Hepatic stellate cell (primary cell): ENCODE measurements at regions not wholly inside any gene's neighbourhood (a gene's known extent, or its start where the extent isn't known, plus 50 kb on each side); places are given as distances from the start of the nearest gene placed in this dataset.
A peak's percentile ranks its signal among the peaks of the same experiment; 100 is the strongest.

Experiments
- DNase-seq: peaks from one replicate; pipeline ENCODE4 v3.0.0; 2011; ENCODE audit warnings: low spot score

DNA sequence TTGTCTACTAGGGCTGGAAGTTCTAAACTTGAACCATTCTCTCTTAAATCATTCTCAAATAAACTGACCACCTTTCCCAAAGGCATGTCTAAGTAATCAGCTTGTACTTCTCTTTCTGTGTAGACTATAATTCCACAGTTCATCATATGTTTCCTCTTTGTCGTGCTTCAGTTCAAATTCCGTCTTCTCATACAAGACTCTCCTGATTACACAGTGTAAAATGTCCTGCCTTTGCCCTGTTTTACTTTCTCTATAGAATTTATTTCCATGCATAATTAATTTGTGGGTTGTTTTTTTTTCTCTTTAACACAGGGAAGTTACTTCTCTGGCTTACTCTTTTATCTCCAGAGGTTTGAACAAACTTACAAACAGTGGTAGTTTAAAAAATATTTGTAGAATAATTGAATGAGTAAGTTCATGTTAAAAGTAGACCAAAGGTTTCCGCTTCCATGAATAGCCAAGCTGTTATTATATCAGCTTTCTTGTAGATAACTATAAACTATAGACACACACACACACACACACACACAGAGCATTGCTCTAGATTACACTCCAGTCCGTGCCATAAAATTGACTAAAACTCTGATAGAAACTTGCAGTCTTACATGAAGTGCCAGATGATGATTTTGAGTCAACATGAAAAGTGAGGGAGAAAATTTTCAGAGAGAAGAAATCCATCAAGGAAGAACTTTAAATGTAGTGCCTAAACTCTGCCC is 119.0 kb downstream of the SUCNR1 start:
- no peak for DNase-seq

DNA sequence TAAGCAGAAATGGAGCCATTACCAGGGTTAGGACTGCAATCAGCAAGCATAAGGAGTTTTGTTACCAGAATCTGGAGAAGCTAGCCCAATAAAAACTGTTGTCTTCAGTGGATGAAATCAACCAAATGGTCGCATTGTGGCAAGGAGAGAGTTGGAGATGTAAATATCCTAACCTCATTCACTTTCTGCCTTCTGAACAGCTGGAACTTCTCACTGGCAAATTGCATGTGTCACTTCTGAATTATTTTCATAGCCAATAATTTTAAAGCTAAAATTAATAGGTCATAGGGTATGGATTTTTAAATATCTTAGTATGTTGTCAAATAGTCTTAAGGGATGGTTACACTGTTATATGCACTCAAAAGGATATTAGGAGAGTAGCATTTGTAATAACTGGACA is 121.6 kb downstream of the SUCNR1 start:
- no peak for DNase-seq

DNA sequence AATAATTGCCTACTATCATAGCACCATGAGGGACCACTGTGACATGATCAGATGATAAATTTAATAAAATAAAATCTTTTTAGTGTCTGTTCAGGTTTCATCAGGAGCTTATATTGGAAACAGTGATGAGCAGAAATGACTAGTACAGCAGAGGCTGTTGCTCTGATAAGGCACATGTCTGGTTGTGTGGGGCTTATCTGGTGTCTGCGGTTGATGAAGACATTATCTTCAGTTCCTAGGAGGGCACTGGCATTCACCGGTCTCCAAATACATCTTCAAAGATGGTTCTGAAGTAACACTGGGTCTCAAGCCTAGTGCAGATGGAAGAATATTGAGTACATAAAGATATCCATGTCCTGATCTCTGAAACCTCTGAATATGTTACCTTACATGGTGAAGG is 125.3 kb downstream of the SUCNR1 start:
- DNase-seq: no peak

DNA sequence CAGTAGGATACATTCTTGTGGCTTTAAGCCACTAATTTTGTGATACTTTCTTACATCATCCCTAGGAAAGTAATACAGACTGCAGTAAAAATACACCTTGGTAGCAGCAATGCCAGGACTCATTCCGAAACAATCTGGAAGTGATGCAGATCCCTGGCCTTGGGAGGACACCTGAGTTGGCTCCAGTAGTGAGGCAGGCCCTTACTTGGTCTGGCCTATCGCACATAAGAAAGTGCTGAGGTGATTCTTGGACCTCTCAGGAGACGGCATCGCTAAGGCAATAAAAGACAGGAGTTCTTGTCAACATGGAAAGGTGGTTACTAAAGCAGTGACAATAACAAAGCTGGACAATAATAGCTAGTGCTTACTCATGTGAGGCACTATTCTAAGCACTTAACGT is 126.5 kb downstream of the SUCNR1 start:
- DNase-seq: no peak

DNA sequence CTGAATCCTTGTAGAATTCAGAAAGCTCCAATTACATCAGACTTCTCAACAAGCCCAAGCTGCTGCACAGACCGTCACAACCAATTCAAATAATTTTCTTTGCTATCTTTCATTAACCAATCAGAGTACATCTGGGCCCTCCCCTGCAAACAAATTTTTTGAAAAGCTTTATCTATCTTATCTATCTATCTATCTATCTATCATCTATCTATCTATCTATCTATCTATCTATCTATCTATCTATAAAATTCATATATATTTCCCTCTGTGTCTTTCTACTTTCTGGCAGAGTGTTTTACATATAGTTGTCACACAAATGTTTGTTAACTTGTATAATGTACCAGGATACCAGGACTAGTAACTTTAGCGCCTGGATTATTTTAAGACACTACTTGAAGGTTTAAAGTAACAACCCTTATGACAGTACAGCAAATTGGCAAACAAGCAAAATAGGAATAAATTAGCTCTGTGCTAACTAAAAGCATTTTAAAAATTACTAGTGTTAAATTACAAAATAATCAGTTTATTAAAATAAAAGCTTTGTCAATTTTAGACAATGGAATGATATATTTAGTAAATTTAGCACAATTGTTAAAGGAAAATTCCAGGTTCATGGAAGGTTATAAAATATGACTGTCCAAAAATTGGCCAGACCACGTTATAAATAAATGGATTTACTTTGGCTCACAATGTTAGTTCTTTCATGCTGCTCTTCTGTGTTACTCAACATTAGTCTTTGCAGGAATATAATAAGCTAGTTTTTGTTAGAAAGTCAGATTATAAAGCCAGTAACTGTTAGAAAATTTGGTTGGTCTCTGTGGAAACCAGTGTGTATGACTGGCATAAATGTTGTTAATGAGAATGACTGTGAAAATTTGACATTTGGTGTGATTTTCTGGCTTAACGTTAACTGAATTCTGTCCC is 138.6 kb downstream of the SUCNR1 start:
- no peak for DNase-seq

DNA sequence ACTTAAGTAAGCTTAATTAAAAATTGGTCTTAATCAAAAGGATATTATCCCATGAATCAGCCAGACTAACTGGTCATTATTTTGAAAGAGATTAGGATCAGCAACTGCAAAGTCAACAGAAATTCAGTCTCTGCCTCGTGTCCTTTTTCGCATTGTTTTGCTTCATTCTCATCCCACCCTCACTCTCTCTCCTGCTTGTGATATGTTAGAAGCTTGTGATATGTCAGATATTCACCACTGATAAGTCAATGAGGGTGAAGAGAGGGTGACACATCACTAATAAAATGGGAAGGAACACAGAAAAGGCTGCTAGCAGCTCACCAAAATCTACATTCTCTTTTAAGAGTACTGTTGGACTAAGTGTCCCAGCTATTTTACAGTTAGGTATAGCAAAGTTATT is 146.1 kb downstream of the SUCNR1 start:
- DNase-seq: no peak

DNA sequence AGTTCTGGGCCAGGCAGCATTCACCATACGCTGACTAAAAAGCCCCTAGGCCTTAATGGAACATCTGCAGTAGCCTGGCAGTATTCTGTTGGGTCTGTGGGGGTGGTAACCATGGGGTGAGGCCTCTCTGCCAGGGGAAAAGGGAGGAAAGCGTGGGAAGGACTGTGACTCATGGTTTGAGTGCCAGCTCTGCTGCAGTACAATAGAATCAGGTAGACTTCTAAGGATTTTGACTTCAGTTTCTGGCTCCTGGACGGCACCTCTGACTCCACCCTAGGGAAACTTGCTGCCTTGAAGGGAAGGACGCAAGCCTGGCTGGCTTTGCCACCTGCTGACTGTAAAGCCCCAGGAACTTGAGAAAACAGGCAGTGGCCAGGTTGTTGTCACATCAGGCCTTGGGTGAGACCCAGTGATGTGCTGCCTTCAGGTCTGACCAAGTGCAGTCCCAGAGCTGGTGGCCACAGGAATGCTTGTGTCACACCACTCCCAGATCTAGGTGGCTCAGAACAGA is 148.6 kb downstream of the SUCNR1 start:
- no peak for DNase-seq

DNA sequence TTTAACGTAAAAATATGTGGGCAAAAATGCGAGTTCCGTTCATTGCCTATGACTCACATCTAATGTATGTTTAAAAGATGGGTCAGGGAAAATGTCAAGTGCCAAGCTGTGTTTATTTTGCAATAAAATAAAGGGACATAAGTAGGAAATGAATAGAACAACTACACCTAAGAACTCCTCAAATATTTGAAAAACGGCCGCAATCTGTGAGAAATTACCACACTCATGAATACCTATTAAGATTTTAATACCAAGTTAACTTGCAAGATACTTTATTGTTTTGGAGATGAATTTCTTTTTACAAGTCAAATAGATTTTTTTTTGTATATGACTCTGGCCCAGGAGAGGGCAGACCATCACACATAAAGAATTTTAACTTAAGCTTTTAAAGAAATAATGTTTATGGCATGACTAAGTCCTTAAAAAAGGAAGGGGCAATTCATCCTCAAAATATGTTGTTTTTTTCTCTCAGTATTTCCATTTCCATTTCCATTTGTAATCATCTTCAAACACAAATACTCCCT is 152.7 kb downstream of the SUCNR1 start:
- DNase-seq: peak; percentile 7

DNA sequence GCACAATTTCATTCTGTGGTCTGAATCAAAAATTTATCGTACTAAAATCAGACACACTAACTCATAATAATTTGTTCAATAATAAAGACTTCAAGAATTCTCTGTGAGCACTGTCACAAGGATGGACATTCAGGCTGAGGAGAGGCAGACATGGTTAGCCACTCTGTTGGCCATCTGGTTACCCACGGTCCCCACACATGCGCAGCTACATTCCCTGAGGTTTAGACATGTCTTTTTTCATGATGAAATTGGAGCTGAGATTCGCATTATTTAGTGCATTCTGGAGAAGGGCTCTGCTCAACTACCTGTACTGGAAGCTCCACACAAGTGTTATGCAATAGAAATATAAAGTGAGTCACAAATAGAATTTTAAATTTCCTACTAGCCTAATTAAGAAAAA is 156.9 kb downstream of the SUCNR1 start:
- no peak for DNase-seq

DNA sequence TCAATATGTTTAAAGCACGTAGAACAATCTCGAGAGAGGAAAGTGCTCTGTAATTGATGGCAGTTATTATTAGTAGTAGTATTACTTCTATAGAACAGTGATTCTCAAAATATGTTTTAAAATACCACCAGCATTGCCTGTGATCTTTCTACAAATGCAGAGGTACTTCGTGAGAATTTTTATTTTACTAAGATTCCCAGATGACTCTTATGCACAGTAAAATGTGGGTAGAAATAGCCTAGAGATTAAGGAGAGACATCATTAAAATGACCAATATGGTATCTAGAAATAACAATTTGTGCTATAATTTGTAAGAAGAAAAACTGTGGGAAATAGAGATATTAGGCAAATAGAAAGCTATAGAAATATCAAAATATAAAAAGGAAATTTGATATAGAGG is 157.9 kb downstream of the SUCNR1 start:
- no peak for DNase-seq

DNA sequence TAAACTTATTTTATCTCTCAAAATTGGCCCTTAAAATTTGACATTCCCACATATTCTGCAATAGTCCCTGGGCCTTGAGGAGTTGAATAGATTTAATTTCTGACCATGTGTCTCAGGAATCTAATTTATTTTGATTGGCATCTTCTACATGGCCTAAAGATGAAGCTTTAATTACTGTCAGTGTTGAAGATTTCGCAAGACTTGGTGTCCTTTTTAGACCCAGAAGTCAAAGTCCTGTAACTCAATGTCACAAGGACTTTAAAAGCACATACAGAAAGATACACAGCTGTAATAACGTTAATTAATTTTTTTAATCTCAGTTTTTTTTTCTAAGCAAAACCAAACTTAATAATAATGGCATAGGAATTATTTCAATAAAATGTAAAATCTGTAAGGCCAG is 163.9 kb downstream of the SUCNR1 start:
- DNase-seq: no peak

DNA sequence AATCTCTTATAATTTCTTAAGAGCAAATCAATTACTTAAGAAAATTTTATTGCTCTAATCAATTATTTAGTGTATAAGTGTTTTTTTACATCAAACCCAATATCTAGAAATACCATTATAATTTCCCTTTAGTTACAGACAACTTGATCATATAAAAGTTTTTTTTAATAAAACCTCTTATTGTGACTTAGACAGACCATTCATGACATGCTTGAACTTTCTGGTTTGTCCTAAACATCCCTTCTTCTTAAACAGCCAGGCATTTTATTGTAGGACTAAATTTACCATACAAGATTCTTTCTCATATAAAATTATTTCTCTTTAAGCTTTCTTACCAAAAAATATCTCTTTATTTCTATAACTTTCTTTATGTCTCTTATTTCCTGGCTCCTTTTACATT is 164.5 kb downstream of the SUCNR1 start:
- no peak for DNase-seq

DNA sequence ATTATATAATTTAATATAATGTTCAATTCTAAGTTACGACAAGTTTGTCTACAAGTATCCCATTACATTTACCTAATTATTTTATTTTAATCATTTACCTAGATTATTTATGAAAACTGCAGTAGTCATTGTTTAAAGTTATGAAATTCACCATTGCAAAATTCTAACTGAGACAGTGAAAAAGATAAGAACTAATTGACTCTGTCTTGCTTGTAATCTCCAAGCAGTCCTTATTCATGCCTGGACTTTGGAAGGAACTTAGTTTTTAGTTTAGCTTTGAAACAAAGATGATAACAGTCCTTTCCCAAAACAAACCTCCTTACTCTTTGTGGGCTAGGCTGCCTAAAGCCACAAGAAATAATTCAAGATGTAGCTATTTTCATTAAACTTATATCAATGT is 165.0 kb downstream of the SUCNR1 start:
- no peak for DNase-seq

DNA sequence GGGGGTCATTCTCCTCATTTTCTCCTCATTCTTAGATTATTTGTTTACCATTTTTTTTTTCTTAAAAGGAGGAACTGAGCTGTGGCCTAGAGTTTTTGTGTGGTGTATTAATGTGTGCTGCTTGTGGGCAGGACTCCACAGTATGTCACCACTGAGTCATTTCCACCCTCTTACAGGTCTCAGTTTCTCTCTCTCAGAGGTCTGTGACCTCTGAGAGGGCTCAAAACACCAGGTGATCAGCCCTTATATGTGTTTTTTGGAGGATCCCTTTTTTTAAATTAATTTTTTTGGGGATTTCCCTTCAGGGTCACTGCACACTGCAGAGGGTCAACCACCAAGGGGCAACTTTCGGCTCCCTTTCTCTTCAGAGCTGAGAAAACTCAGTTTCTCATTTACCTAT is 166.4 kb downstream of the SUCNR1 start:
- DNase-seq: no peak

DNA sequence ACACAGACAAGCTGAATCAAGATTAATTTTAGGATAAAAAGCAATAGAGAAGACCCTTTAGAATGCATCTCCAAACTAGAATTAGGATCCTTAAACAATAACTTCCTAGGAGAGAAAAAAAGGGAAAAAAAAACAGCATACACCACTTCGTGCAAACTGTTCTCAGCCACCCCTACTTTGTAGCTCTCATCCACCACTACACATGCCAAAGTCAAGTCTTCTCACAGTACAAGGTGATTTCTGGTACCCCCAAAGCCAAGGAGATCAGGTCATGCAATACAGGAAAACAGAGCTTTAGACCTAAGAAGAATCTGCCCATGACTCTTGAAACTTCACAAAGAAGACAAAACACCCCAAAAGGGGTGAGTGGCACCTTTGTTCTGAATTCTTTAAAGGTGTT is 166.9 kb downstream of the SUCNR1 start:
- DNase-seq: no peak

DNA sequence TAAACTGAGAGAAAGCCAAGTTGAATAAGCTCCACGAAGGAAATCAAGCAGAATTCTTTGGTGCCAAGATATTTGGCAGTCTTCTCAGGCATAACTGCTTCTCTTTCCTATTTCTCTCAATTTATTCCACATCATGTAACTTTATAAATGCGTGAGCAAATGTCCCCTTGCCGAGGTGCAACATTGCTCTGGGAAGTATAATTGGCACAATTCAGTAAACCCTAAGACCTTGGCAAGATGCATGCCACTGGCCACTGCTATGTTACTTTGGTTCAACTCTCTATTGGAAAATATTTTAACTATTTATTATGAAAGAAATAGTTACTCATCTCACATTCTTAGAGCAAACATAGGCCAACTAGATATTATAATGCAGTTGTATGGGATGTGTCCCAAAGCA is 170.2 kb downstream of the SUCNR1 start:
- DNase-seq: no peak

DNA sequence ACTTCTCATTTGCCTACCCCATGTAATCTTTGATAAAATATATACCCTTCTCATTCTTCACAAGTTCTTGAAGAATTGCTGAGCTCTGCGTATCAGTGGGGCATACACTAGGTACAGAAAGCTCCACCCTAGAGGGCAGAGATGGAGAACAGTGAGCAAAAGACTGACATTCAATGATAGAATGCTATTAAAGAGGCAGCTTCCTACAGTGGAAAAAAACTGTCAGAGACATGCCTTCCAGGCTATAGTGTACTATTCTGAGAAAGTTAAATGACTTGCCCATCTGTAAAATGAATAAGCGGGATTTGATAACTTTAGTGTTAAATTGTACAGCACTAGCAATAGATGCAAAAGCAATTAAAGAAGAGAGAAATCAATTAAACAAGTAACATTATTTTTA is 172.8 kb downstream of the SUCNR1 start:
- DNase-seq: no peak

DNA sequence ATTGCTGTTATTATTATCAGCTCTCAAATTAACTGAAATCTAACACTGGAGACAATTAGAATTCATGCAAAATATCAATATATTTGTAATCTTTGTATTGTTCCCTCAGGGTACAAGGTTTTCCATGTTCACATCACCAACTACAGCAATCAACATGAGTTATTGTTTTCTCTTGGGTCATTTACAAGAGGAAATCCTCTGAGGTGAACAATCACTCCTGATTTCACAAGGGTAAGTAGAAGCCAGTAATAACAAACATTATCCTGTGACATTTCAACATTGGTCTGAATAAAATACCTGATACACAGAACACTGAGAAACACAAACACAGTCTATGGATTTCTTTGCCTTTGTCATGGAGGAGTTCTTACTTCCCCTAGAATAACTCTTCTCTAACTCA is 174.0 kb downstream of the SUCNR1 start:
- DNase-seq: no peak

DNA sequence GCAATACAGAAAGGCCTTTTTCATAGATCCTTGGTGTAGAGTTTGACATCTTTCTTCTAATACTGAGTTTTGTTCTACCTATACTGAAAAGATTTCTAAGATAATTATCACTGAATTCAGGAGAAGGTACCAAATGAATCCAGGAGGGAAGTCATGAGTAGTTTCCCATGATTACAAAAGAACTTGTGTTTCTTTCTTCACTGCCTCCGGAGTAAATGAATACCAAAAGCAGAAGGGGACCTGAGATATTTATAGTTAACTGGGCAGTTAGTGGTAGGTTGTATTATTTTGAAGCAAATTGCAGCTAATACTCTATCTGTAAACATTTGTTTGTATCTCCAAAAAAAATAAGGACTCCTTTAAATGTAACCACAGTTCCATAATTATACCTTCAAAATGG is 175.4 kb downstream of the SUCNR1 start:
- DNase-seq: no peak

DNA sequence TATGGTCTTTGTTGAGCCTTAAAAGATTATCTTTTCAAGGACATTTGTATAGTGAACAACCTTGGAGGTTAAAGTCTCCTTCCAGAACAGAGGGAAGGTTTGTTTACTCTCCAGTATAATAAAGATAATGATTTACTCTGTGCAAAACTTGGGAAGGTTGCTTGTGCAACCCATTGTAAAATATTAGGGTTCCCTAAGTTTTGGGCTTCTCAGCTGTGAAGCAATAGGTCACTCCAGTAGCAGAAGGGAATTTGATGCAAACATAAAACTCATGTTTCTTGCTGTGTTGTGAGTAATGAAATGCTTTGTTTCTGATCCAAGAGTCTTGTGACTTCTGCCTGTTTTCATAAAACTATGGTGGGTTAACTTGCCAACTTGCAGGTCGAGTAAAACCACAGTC is 177.5 kb downstream of the SUCNR1 start:
- no peak for DNase-seq

DNA sequence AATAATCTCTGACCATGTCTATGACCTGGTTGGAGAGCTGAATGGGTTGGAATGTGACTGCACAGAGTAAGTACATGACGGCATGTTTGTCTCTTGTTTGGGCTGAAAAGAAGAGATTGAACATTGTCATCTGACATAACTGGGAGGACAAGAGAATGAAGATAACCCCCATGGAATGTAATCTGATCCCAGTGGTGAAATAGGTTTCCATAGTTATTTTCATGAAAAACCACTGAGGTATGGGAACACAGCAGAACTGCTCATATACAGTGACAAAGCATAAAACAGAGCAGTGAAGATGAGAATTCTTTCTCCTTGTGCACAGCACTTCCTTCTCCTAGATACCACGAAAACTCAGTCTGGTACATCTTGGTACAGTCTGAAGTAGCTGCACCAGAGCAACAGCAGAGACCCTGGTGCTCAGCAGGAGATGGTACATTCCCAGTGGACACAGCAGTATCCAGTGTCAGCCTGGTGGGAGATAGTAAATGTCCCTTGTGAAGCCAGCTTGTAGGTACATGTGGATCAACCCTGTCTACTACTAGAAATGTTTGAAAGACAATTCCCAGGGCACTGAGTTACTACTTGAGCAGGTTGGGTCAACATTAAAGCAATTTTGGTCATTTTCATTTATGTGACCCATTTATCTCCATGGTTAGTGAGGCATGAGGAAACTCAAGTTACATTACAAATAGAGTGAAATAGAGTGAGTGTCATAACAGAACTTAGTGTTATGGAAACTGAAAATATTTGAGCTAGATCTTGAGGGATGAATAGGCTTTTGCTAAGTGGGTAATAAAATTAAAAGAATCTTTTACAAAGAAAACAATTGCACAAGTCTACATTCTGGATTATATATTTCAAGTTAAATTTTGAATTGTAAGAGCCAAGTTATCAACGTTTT is 178.3 kb downstream of the SUCNR1 start:
- DNase-seq: peak; percentile 9

DNA sequence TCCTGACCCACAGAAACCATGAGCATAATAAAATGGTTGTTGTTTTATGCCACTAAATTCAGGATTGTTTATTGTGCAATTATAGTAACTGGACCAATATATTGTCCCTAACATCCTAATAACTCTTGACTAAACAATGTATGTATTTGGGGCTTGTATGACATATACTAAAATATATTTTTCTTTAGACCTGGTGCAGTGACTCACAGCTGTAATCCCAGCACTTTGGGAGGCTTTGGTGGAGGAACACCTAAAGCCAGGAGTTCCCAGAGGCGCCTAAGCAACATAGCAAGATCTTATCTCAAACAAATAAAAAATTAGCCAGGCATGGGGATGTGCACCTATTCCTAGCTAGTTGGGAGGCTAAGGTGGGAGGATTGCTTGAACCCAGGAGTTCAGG is 180.4 kb downstream of the SUCNR1 start:
- no peak for DNase-seq
